ENCODE measurements at regions not wholly inside any gene's neighbourhood (a gene's known extent, or its start where the extent isn't known, plus 50 kb on each side); places are given as distances from the start of the nearest gene placed in this dataset.

GRCh38 chr15:39172380-39173281 lies 408.2 kb upstream of the THBS1 start:
- H3K4me3 Mint-ChIP-seq (ENCODE audit: unreplicated experiment), result no peak overlapping the region
- peaks cover 19% of the 10 kb centered on the region for H3K4me1 Mint-ChIP-seq (ENCODE audit: low read depth, unreplicated experiment)
- no TSS peak for BruUV-seq (replicated peaks)
- peak; percentile 55 to 60 for DNase-seq
- peaks cover 15% of the 10 kb centered on the region for H3K9me3 Mint-ChIP-seq (ENCODE audit: unreplicated experiment)
- Histone ChIP-seq H3K9me3 (no peaks in the 10 kb centered on the region), H3K36me3 (ENCODE audit: control insufficient read depth, insufficient read depth, low read length) (no peaks in the 10 kb centered on the region), H3K4me1 (peaks cover 12% of the 10 kb centered on the region), H3K4me3 (ENCODE audit: low read depth, low read length) (no peak overlapping the region), H3K27me3 (replicated peaks; ENCODE audit: control insufficient read depth, insufficient read depth, low read length) (no peaks in the 10 kb centered on the region)
- ChIA-PET POLR2A (interaction anchor here (1.2 to 1.9 kb wide), 2 partner anchors 247 to 409 kb away, joined by 3 to 12 read pairs; partner anchors contain the start of gene THBS1), CTCF (interaction anchor here (0.7 to 2.4 kb wide), 7 partner anchors 41 to 584 kb away, joined by 3 to 36 read pairs (median 4); partner anchors contain the start of gene THBS1)
- no peaks in the 10 kb centered on the region for H3K27me3 Mint-ChIP-seq (ENCODE audit: insufficient read depth, unreplicated experiment)
- intact Hi-C loops (cut with micrococcal nuclease; ENCODE audit: unreplicated experiment), result loop anchor here (1.0 to 10.0 kb wide), 9 partner anchors 41 to 584 kb away; no protein-coding TSS in a partner anchor
- TF ChIP-seq CTCF (IDR thresholded peaks at IDR 0.05; ENCODE audit: insufficient read depth in 1 of 2, low read depth in 1 of 2, low read length in 1 of 2, severe bottlenecking in 1 of 2, unreplicated experiment in 1 of 2), result no peak
- H3K27ac Mint-ChIP-seq (ENCODE audit: unreplicated experiment), result peak overlapping the region; percentile 88
- H3K36me3 Mint-ChIP-seq (ENCODE audit: insufficient read depth, unreplicated experiment), result peaks cover 5% of the 10 kb centered on the region

- no peak overlapping the region for H3K4me3 Mint-ChIP-seq (ENCODE audit: unreplicated experiment)
- H3K36me3 Mint-ChIP-seq (ENCODE audit: insufficient read depth, unreplicated experiment), result peaks cover 5% of the 10 kb centered on the region
- no peaks in the 10 kb centered on the region for H3K27me3 Mint-ChIP-seq (ENCODE audit: insufficient read depth, unreplicated experiment)
- Histone ChIP-seq H3K36me3 (ENCODE audit: control insufficient read depth, insufficient read depth, low read length) (no peaks in the 10 kb centered on the region), H3K27me3 (replicated peaks; ENCODE audit: control insufficient read depth, insufficient read depth, low read length) (no peaks in the 10 kb centered on the region), H3K4me1 (peaks cover 11% of the 10 kb centered on the region), H3K4me3 (ENCODE audit: low read depth, low read length) (no peak overlapping the region), H3K9me3 (no peaks in the 10 kb centered on the region)
- no TSS peak for BruUV-seq (replicated peaks)
- peaks cover 19% of the 10 kb centered on the region for H3K4me1 Mint-ChIP-seq (ENCODE audit: low read depth, unreplicated experiment)
- CTCF ChIA-PET, result interaction anchor here (2.4 kb wide), 1 partner anchor 407 kb away, joined by 36 read pairs; the partner anchor contains the start of gene THBS1
- peak overlapping the region; percentile 88 for H3K27ac Mint-ChIP-seq (ENCODE audit: unreplicated experiment)
- intact Hi-C loops (cut with micrococcal nuclease; ENCODE audit: unreplicated experiment), result loop anchor here (2.0 to 10.0 kb wide), 5 partner anchors 45 to 583 kb away; no protein-coding TSS in a partner anchor
- no peak for DNase-seq
- POLR2A ChIA-PET, result no interaction called here
- peaks cover 15% of the 10 kb centered on the region for H3K9me3 Mint-ChIP-seq (ENCODE audit: unreplicated experiment)
- no peak for TF ChIP-seq CTCF (IDR thresholded peaks at IDR 0.05; ENCODE audit: insufficient read depth in 1 of 2, low read depth in 1 of 2, low read length in 1 of 2, severe bottlenecking in 1 of 2, unreplicated experiment in 1 of 2)
These were observed 407.5 kb upstream of the THBS1 start for GRCh38 chr15:39173426-39173825.

GRCh38 chr15:39174332-39174731 lies 406.5 kb upstream of the THBS1 start:
- H3K27me3 ChIP-seq (replicated peaks; ENCODE audit: control insufficient read depth, insufficient read depth, low read length), result no peaks in the 10 kb centered on the region
- TF ChIP-seq CTCF (IDR thresholded peaks at IDR 0.05; ENCODE audit: insufficient read depth in 1 of 2, low read depth in 1 of 2, low read length in 1 of 2, severe bottlenecking in 1 of 2, unreplicated experiment in 1 of 2), result no peak
- CTCF ChIA-PET, result no interaction called here
- intact Hi-C loops (cut with micrococcal nuclease; ENCODE audit: unreplicated experiment), result loop anchor here (5.0 to 10.0 kb wide), 3 partner anchors 138 to 467 kb away; no protein-coding TSS in a partner anchor
- DNase-seq, result no peak
- peaks cover 15% of the 10 kb centered on the region for H3K9me3 Mint-ChIP-seq (ENCODE audit: unreplicated experiment)
- H3K9me3 ChIP-seq, result no peaks in the 10 kb centered on the region
- BruUV-seq (replicated peaks), result no TSS peak
- peaks cover 11% of the 10 kb centered on the region for H3K4me1 ChIP-seq
- H3K4me3 Mint-ChIP-seq (ENCODE audit: unreplicated experiment), result no peak overlapping the region
- POLR2A ChIA-PET, result no interaction called here
- H3K4me3 ChIP-seq (ENCODE audit: low read depth, low read length), result no peak overlapping the region
- H3K4me1 Mint-ChIP-seq (ENCODE audit: low read depth, unreplicated experiment), result peaks cover 20% of the 10 kb centered on the region
- H3K27me3 Mint-ChIP-seq (ENCODE audit: insufficient read depth, unreplicated experiment), result no peaks in the 10 kb centered on the region
- peak overlapping the region; percentile 14 for H3K27ac Mint-ChIP-seq (ENCODE audit: unreplicated experiment)
- no peaks in the 10 kb centered on the region for H3K36me3 ChIP-seq (ENCODE audit: control insufficient read depth, insufficient read depth, low read length)
- peaks cover 5% of the 10 kb centered on the region for H3K36me3 Mint-ChIP-seq (ENCODE audit: insufficient read depth, unreplicated experiment)

Measured in Caco-2 (cell line).